GM21367 (cell line): ENCODE measurements at regions not wholly inside any gene's neighbourhood (a gene's known extent, or its start where the extent isn't known, plus 50 kb on each side); places are given as distances from the start of the nearest gene placed in this dataset.
"Not testable (repeated sequence)": the region's sequence is repeated elsewhere in the genome, so short reads cannot be mapped to it uniquely, and the experiment has no call there.

ENCODE experiments used
- ATAC-seq: cut with Tn5 transposase; IDR thresholded peaks from one replicate; pipeline ENCODE4 v1.9.1; 2021; ENCODE audit not compliant: unreplicated experiment

GRCh38 chr14:54251356-54251755 is 145.5 kb upstream of the CDKN3 start:
- ATAC-seq, result no peak

- no peak for ATAC-seq
These were observed 144.6 kb upstream of the CDKN3 start for GRCh38 chr14:54252072-54252730.

GRCh38 chr14:54253195-54253947 is 143.4 kb upstream of the CDKN3 start:
- ATAC-seq, result no peak

GRCh38 chr14:54256156-54256555 is 140.7 kb upstream of the CDKN3 start:
- ATAC-seq, result no peak

GRCh38 chr14:54257424-54257823 is 139.4 kb upstream of the CDKN3 start:
- no peak for ATAC-seq

- ATAC-seq, result no peak
These were observed 138.4 kb upstream of the CDKN3 start for GRCh38 chr14:54258382-54258781.

GRCh38 chr14:54259821-54260220 is 137.0 kb upstream of the CDKN3 start:
- no peak for ATAC-seq

- no peak for ATAC-seq
These were observed 135.5 kb upstream of the CDKN3 start for GRCh38 chr14:54261283-54261682.

- ATAC-seq, result not testable (repeated sequence)
These were observed 130.2 kb upstream of the CDKN3 start for GRCh38 chr14:54266616-54267015.

- ATAC-seq, result peak; percentile 76
These were observed 129.6 kb upstream of the CDKN3 start for GRCh38 chr14:54267172-54267571.

- no peak for ATAC-seq
These were observed 120.6 kb upstream of the CDKN3 start for GRCh38 chr14:54275997-54276725.

- no peak for ATAC-seq
These were observed 118.7 kb upstream of the CDKN3 start for GRCh38 chr14:54278087-54278486.

- ATAC-seq, result no peak
These were observed 118.0 kb upstream of the CDKN3 start for GRCh38 chr14:54278665-54279295.

- no peak for ATAC-seq
These were observed 114.0 kb upstream of the CDKN3 start for GRCh38 chr14:54282849-54283248.

GRCh38 chr14:54285030-54285429 is 111.8 kb upstream of the CDKN3 start:
- ATAC-seq, result no peak

- no peak for ATAC-seq
These were observed 105.2 kb upstream of the CDKN3 start for GRCh38 chr14:54291491-54292191.

GRCh38 chr14:54294802-54295201 is 102.0 kb upstream of the CDKN3 start:
- no peak for ATAC-seq

GRCh38 chr14:54299410-54300363 is 97.1 kb upstream of the CDKN3 start:
- no peak for ATAC-seq

GRCh38 chr14:54300881-54301280 is 95.9 kb upstream of the CDKN3 start:
- ATAC-seq, result no peak

GRCh38 chr14:54301359-54301758 is 95.4 kb upstream of the CDKN3 start:
- no peak for ATAC-seq
